NB4 (cell line): ENCODE measurements at regions not wholly inside any gene's neighbourhood (a gene's known extent, or its start where the extent isn't known, plus 50 kb on each side); places are given as distances from the start of the nearest gene placed in this dataset.

Experiments
- CTCF ChIP-seq: IDR thresholded peaks from one replicate; pipeline ENCODE4 v1.5.1; 2012; ENCODE audit warnings: low read depth, low read length
- MYC ChIP-seq: IDR thresholded peaks from 2 replicates; pipeline ENCODE4 v1.6.1; 2011; ENCODE audit warnings: low read depth, low read length

GRCh38 chr10:124308056-124308645 lies 110.6 kb downstream of the OAT start:
- TF ChIP-seq CTCF (no peak), MYC (no peak)
